ENCODE measurements at regions not wholly inside any gene's neighbourhood (a gene's known extent, or its start where the extent isn't known, plus 50 kb on each side); places are given as distances from the start of the nearest gene placed in this dataset.

DNA sequence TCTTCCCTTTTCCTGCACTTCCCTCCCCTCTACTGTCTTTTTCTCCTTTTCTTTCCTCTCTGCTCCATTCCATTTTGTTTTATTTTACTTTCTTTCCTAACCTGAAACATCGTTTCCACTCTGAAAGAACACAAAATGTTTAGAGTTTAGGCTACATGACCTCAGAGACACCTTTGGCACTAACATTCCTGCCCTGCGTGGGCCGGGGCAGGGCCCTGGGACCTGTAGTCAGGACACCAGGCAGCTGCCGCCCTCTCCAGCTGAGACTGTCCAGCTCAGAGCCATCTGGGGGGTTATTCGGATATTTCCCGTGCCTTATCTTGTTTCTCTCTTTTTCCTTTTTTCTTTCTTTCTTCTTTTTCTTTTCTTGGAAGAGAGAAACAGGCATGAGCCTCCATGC, 58.3 kb upstream of the ERCC6L2 start:
- Histone ChIP-seq H3K18ac (ENCODE audit: low read depth, low read length) (no peak overlapping the region), H3K36me3 (ENCODE audit: control insufficient read depth, insufficient read depth, low read length) (no peaks in the 10 kb centered on the region), H3K23ac (ENCODE audit: low read depth, low read length) (no peak overlapping the region), H4K8ac (ENCODE audit: low read depth in 2 of 2, low read length in 2 of 2) (no peak overlapping the region), H3K9me1 (ENCODE audit: insufficient read depth, low read length) (no peaks in the 10 kb centered on the region; the same call in 1 of the 2 replicates), H3K14ac (replicated peaks; ENCODE audit: low read depth, low read length) (no peak overlapping the region), H4K20me1 (ENCODE audit: insufficient read depth, low read length) (no peaks in the 10 kb centered on the region), H2BK15ac (ENCODE audit: low read depth, low read length) (no peak overlapping the region), H4K91ac (ENCODE audit: insufficient read depth, low read depth, low read length) (no peak overlapping the region), H2AK9ac (replicated peaks; ENCODE audit: low read depth, low read length, poor library complexity) (no peak overlapping the region), H3K56ac (ENCODE audit: extremely low read depth, insufficient read depth, low read length) (no peak overlapping the region), H2AFZ (replicated peaks; ENCODE audit: low read length, poor library complexity) (no peak overlapping the region), H3K4me2 (ENCODE audit: low read depth, low read length) (no peak overlapping the region), H2AK5ac (ENCODE audit: low read depth, low read length) (no peak overlapping the region), H3K4me3 (ENCODE audit: insufficient read depth, low read depth, low read length) (no peak overlapping the region), H3K9me3 (ENCODE audit: control insufficient read depth, insufficient read depth, low read length) (0 out of 2 replicates have a peak, but pooled peaks cover 2% of the 10 kb centered on the region), H2BK20ac (ENCODE audit: low read depth, low read length) (no peak overlapping the region), H3K79me1 (ENCODE audit: low read depth in 1 of 2, low read length in 2 of 2) (no peaks in the 10 kb centered on the region), H3K4me1 (ENCODE audit: control insufficient read depth, insufficient read depth, low read length) (peaks cover 12% of the 10 kb centered on the region), H3K9ac (ENCODE audit: low read depth, low read length) (no peak overlapping the region), H3K27ac (ENCODE audit: insufficient read depth, low read length) (no peak overlapping the region), H3K4ac (ENCODE audit: low read depth, low read length) (no peak overlapping the region), H2BK5ac (ENCODE audit: low read depth, low read length, poor library complexity, severe bottlenecking) (no peak overlapping the region), H2BK120ac (ENCODE audit: low read depth, low read length) (no peak overlapping the region), H4K5ac (ENCODE audit: low read depth, low read length) (no peak overlapping the region), H3K27me3 (ENCODE audit: control insufficient read depth, insufficient read depth, low read length) (peaks cover 3% of the 10 kb centered on the region; the same call in 1 of the 2 replicates)
- no peak for DNase-seq
- TF ChIP-seq CEBPB (IDR thresholded peaks at IDR 0.05; ENCODE audit: low read depth, low read length) = no peak
- no peak for TF ChIP-seq ELK1 (IDR thresholded peaks at IDR 0.05; ENCODE audit: borderline replicate concordance, low read depth, low read length)
- no peak for TF ChIP-seq RAD21 (IDR thresholded peaks at IDR 0.05; ENCODE audit: low read length)
- TF ChIP-seq MAFK (IDR thresholded peaks at IDR 0.05; ENCODE audit: low read depth, low read length) = no peak
- TF ChIP-seq SMC3 (IDR thresholded peaks at IDR 0.05; ENCODE audit: low read depth, low read length) = no peak
- no peak for TF ChIP-seq RCOR1 (IDR thresholded peaks at IDR 0.05; ENCODE audit: insufficient replicate concordance, low read length)
- TF ChIP-seq CHD1 (IDR thresholded peaks at IDR 0.05; ENCODE audit: low read depth, low read length) = no peak
- no peak for TF ChIP-seq MAZ (IDR thresholded peaks at IDR 0.05; ENCODE audit: borderline replicate concordance, low read depth, low read length)
- in situ Hi-C loops (cut with MboI; ENCODE audit: low sequenced_read_pairs) = no loop called here
- intact Hi-C loops (cut with micrococcal nuclease) = no loop called here
- ATAC-seq (ENCODE audit: low read depth) = no peak
- POLR2A ChIA-PET (ENCODE audit: unreplicated experiment) = no interaction called here
- dilution Hi-C loops (cut with HindIII; ENCODE audit: low sequenced_read_pairs, unreplicated experiment) = no loop called here
- CTCF ChIA-PET = no interaction called here
- no CpG with 5 or more reads among the region's 6 CpGs for WGBS, 2 experiments (ENCODE audit: extremely low coverage in 2 of 2, insufficient read length in 1 of 2)
- BruUV-seq (replicated peaks) = no TSS peak
